OCI-LY3 (cell line): ENCODE measurements at regions not wholly inside any gene's neighbourhood (a gene's known extent, or its start where the extent isn't known, plus 50 kb on each side); places are given as distances from the start of the nearest gene placed in this dataset.
"Not testable (repeated sequence)": the region's sequence is repeated elsewhere in the genome, so short reads cannot be mapped to it uniquely, and the experiment has no call there.

Experiments
- EZH2phosphoT487 ChIP-seq: fragments of 200-600 bp; shearing (Covaris generic); IDR thresholded peaks from 2 replicates; pipeline ENCODE4 v1.6.1; 2018; ENCODE audit warnings: antibody characterized with exemption, mixed run types, low read depth
- TF ChIP-seq, protein P1 (sequence below): fragments of 200-600, 300-600 bp; sonication (generic); IDR thresholded peaks from 2 replicates; pipeline ENCODE4 v1.5.1; 2014; ENCODE audit warnings: antibody characterized with exemption, low read length, low read depth

DNA sequence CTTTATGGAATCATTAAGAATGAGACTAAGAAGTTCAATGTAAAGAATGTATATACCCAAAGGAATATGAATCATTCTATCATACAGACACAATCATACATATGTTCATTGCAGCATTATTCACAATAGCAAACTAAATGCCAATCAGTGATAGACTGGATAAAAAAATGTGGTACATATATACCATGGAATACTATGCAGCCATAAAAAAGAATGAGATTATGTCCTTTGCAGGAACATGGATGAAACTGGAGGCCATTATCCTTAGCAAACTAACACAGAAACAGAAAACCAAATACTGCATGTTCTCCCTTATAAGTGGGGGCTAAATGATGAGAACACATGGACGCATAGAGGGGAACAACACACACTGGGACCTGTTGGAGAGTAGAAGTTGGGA is 110.2 kb downstream of the GATA3 start:
- TF ChIP-seq, protein P1, sequence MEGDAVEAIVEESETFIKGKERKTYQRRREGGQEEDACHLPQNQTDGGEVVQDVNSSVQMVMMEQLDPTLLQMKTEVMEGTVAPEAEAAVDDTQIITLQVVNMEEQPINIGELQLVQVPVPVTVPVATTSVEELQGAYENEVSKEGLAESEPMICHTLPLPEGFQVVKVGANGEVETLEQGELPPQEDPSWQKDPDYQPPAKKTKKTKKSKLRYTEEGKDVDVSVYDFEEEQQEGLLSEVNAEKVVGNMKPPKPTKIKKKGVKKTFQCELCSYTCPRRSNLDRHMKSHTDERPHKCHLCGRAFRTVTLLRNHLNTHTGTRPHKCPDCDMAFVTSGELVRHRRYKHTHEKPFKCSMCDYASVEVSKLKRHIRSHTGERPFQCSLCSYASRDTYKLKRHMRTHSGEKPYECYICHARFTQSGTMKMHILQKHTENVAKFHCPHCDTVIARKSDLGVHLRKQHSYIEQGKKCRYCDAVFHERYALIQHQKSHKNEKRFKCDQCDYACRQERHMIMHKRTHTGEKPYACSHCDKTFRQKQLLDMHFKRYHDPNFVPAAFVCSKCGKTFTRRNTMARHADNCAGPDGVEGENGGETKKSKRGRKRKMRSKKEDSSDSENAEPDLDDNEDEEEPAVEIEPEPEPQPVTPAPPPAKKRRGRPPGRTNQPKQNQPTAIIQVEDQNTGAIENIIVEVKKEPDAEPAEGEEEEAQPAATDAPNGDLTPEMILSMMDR, result not testable (repeated sequence)
- TF ChIP-seq EZH2phosphoT487, result not testable (repeated sequence)
